K562 (cell line): ENCODE measurements at regions not wholly inside any gene's neighbourhood (a gene's known extent, or its start where the extent isn't known, plus 50 kb on each side); places are given as distances from the start of the nearest gene placed in this dataset.

ENCODE experiments used
- CBX2 ChIP-seq: fragments of 200-600 bp; sonication (generic); IDR thresholded peaks from one replicate; pipeline ENCODE4 v1.6.1; 2012; ENCODE audit warnings: mild to moderate bottlenecking, low read length, inconsistent platforms; ENCODE audit not compliant: insufficient read depth, poor library complexity, severe bottlenecking
- ETV6 ChIP-seq, 3 experiments: fragments of 150-350 bp in 1 of 3; sonication (generic) in 1 of 3; formaldehyde crosslinking in 1 of 3; IDR thresholded peaks; 2 replicates each; pipeline versions ENCODE4 v1.6.1 to v1.8.0; 2014 to 2022; ENCODE audit warnings: borderline replicate concordance in 2 of 3, low read depth in 2 of 3, antibody characterized with exemption in 1 of 3, low read length in 1 of 3, mild to moderate bottlenecking in 1 of 3, missing genetic modification reagents in 1 of 3
- HNRNPUL1 ChIP-seq: fragments of 200-400 bp; formaldehyde crosslinking; IDR thresholded peaks from 2 replicates; pipeline ENCODE4 v1.6.1; 2017; ENCODE audit warnings: low read length
- MED1 ChIP-seq: sonication (generic); formaldehyde crosslinking; IDR thresholded peaks from 2 replicates; pipeline ENCODE4 v1.8.1; 2023; ENCODE audit warnings: missing genetic modification reagents, borderline replicate concordance
- NFE2L1 ChIP-seq: fragments of 450-650 bp; IDR thresholded peaks from 2 replicates; pipeline ENCODE4 v1.6.1; 2016; ENCODE audit warnings: missing genetic modification characterization, low read depth, mild to moderate bottlenecking, missing compliant biosample characterization, moderate library complexity, borderline replicate concordance
- SMC3 ChIP-seq: conservative IDR thresholded peaks from 2 replicates; pipeline ENCODE4 v1.6.1; 2011; ENCODE audit warnings: low read depth, low read length, improper control_type of control experiment; ENCODE audit not compliant: insufficient read depth
- THRB ChIP-seq: fragments of 450-650 bp; formaldehyde crosslinking; conservative IDR thresholded peaks from 2 replicates; pipeline ENCODE4 v1.4.0; 2022; ENCODE audit warnings: mild to moderate bottlenecking, missing genetic modification characterization
- TSHZ1 ChIP-seq: fragments of 250-450 bp; sonication (Bioruptor Pico); IDR thresholded peaks from 2 replicates; pipeline ENCODE4 v1.4.0; 2020; ENCODE audit warnings: mild to moderate bottlenecking, moderate library complexity
- ZNF318 ChIP-seq, 2 experiments: fragments of 450-650 bp; IDR thresholded peaks; 2 replicates each; pipeline ENCODE4 v1.6.1; 2016; ENCODE audit warnings: mild to moderate bottlenecking in 2 of 2, borderline replicate concordance in 1 of 2, low read depth in 1 of 2, moderate library complexity in 1 of 2
- ZNF561 ChIP-seq: fragments of 450-650 bp; formaldehyde crosslinking; conservative IDR thresholded peaks from 2 replicates; pipeline ENCODE4 v1.4.0; 2020; ENCODE audit warnings: mild to moderate bottlenecking, moderate library complexity

- TF ChIP-seq ZNF318 (IDR thresholded peaks at IDR 0.05; ENCODE audit: borderline replicate concordance in 1 of 2, low read depth in 1 of 2) = no peak
- no peak for TF ChIP-seq CBX2
- no peak for TF ChIP-seq THRB (CRISPR knock-in tag)
- TF ChIP-seq NFE2L1 = no peak
- no peak for TF ChIP-seq ETV6 (IDR thresholded peaks at IDR 0.05; ENCODE audit: borderline replicate concordance in 1 of 2, low read depth in 2 of 2, low read length in 1 of 2)
- no peak for TF ChIP-seq ETV6 (CRISPR knock-in tag; IDR thresholded peaks at IDR 0.05; ENCODE audit: borderline replicate concordance)
- TF ChIP-seq TSHZ1 (CRISPR knock-in tag) = no peak
- TF ChIP-seq SMC3 = no peak
- no peak for TF ChIP-seq ZNF561 (CRISPR knock-in tag)
- no peak for TF ChIP-seq MED1 (CRISPR knock-in tag)
- no peak for TF ChIP-seq HNRNPUL1
These were observed 153.4 kb upstream of the STARD13 start (continued) for GRCh38 chr13:33438918-33439317.
